ENCODE measurements at regions not wholly inside any gene's neighbourhood (a gene's known extent, or its start where the extent isn't known, plus 50 kb on each side); places are given as distances from the start of the nearest gene placed in this dataset.

- Histone ChIP-seq H3K36me3 (no peaks in the 10 kb centered on the region), H3K9me3 (no peaks in the 10 kb centered on the region), H3K4me1 (no peaks in the 10 kb centered on the region), H3K4me3 (no peak overlapping the region), H3K27me3 (no peaks in the 10 kb centered on the region), H3K27ac (no peak overlapping the region)
- WGBS: 53% methylated on average over 1 of the region's 1 CpG
- TF ChIP-seq POLR2AphosphoS5 (IDR thresholded peaks at IDR 0.05) (no peak), POLR2A (IDR thresholded peaks at IDR 0.05) (no peak), EP300 (IDR thresholded peaks at IDR 0.05) (no peak)
- TF ChIP-seq, protein P1, sequence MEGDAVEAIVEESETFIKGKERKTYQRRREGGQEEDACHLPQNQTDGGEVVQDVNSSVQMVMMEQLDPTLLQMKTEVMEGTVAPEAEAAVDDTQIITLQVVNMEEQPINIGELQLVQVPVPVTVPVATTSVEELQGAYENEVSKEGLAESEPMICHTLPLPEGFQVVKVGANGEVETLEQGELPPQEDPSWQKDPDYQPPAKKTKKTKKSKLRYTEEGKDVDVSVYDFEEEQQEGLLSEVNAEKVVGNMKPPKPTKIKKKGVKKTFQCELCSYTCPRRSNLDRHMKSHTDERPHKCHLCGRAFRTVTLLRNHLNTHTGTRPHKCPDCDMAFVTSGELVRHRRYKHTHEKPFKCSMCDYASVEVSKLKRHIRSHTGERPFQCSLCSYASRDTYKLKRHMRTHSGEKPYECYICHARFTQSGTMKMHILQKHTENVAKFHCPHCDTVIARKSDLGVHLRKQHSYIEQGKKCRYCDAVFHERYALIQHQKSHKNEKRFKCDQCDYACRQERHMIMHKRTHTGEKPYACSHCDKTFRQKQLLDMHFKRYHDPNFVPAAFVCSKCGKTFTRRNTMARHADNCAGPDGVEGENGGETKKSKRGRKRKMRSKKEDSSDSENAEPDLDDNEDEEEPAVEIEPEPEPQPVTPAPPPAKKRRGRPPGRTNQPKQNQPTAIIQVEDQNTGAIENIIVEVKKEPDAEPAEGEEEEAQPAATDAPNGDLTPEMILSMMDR (IDR thresholded peaks at IDR 0.05): no peak
- no peak for DNase-seq (ENCODE audit: low spot score in 2 of 2)
These were observed 375.8 kb upstream of the PIK3C3 start for GRCh38 chr18:41579185-41579584.

DNA sequence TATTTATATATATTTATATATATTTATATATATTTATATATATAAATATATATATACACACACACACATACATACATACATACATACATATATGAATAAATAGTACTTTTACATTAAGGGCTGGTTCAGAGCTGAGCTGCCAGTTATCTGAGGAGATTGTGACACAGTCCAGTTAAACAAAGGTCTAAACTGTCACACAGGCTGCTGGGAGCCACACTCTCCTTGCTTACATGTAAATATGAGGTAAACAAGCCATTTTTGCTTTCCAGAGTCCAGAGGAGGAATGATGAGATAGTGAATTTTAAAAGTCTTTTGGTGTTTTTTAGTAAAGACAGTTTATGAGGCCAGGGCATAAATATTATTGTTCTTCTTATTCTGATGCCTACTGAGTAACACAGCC is 377.5 kb upstream of the PIK3C3 start:
- Histone ChIP-seq H3K36me3 (no peaks in the 10 kb centered on the region), H3K4me3 (no peak overlapping the region), H3K27ac (no peak overlapping the region), H3K27me3 (no peaks in the 10 kb centered on the region), H3K4me1 (no peaks in the 10 kb centered on the region), H3K9me3 (no peaks in the 10 kb centered on the region)
- TF ChIP-seq POLR2A (IDR thresholded peaks at IDR 0.05): no peak
- no peak for TF ChIP-seq EP300 (IDR thresholded peaks at IDR 0.05)
- TF ChIP-seq, protein P1 (IDR thresholded peaks at IDR 0.05): no peak
- no peak for TF ChIP-seq POLR2AphosphoS5 (IDR thresholded peaks at IDR 0.05)
- no peak for DNase-seq (ENCODE audit: low spot score in 2 of 2)

GRCh38 chr18:41576643-41577042 is 378.4 kb upstream of the PIK3C3 start:
- no peaks in the 10 kb centered on the region for H3K4me1 ChIP-seq
- H3K36me3 ChIP-seq: no peaks in the 10 kb centered on the region
- DNase-seq (ENCODE audit: low spot score in 2 of 2): no peak
- H3K9me3 ChIP-seq: no peaks in the 10 kb centered on the region
- H3K4me3 ChIP-seq: no peak overlapping the region
- TF ChIP-seq POLR2AphosphoS5 (IDR thresholded peaks at IDR 0.05) (no peak), POLR2A (IDR thresholded peaks at IDR 0.05) (no peak), EP300 (IDR thresholded peaks at IDR 0.05) (no peak)
- TF ChIP-seq, protein P1 (IDR thresholded peaks at IDR 0.05): no peak
- H3K27me3 ChIP-seq: no peaks in the 10 kb centered on the region
- 51% methylated on average over 3 of the region's 3 CpGs for WGBS
- H3K27ac ChIP-seq: no peak overlapping the region

GRCh38 chr18:41569867-41570266 is 385.2 kb upstream of the PIK3C3 start:
- H3K4me3 ChIP-seq: no peak overlapping the region
- no peaks in the 10 kb centered on the region for H3K9me3 ChIP-seq
- H3K36me3 ChIP-seq: no peaks in the 10 kb centered on the region
- no peaks in the 10 kb centered on the region for H3K4me1 ChIP-seq
- 81% methylated on average over 1 of the region's 1 CpG for WGBS
- TF ChIP-seq, protein P1 (IDR thresholded peaks at IDR 0.05): no peak
- TF ChIP-seq EP300 (IDR thresholded peaks at IDR 0.05) (no peak), POLR2A (IDR thresholded peaks at IDR 0.05) (no peak), POLR2AphosphoS5 (IDR thresholded peaks at IDR 0.05) (no peak)
- no peak overlapping the region for H3K27ac ChIP-seq
- no peaks in the 10 kb centered on the region for H3K27me3 ChIP-seq
- DNase-seq (ENCODE audit: low spot score in 2 of 2): no peak

- TF ChIP-seq, protein P1 (IDR thresholded peaks at IDR 0.05): no peak
- TF ChIP-seq EP300 (IDR thresholded peaks at IDR 0.05) (no peak), POLR2A (IDR thresholded peaks at IDR 0.05) (no peak), POLR2AphosphoS5 (IDR thresholded peaks at IDR 0.05) (no peak)
- no peaks in the 10 kb centered on the region for H3K9me3 ChIP-seq
- no peak for DNase-seq (ENCODE audit: low spot score in 2 of 2)
- no peak overlapping the region for H3K4me3 ChIP-seq
- no peaks in the 10 kb centered on the region for H3K27me3 ChIP-seq
- H3K27ac ChIP-seq: no peak overlapping the region
- H3K36me3 ChIP-seq: no peaks in the 10 kb centered on the region
- H3K4me1 ChIP-seq: no peaks in the 10 kb centered on the region
- WGBS: 62% methylated on average over 2 of the region's 2 CpGs
These were observed 393.1 kb upstream of the PIK3C3 start for GRCh38 chr18:41561961-41562360.
